K562 (cell line): ENCODE measurements at regions not wholly inside any gene's neighbourhood (a gene's known extent, or its start where the extent isn't known, plus 50 kb on each side); places are given as distances from the start of the nearest gene placed in this dataset.
A peak's percentile ranks its signal among the peaks of the same experiment; 100 is the strongest.

Experiments used
- ATAC-seq: fragments of 200-7000 bp; cut with Tn5 transposase; 3 replicates; pipeline ENCODE4 v1.9.1; 2020; ENCODE audit warnings: moderate library complexity
- BruUV-seq: library from RNA; stranded (reverse); fragments of 400-500 nt; replicated peaks from 2 replicates; lab custom pipeline; 2021; lab: Mats Ljungman, UMichigan
- CTCF ChIA-PET: fragments of 300-600 bp; formaldehyde crosslinking; extraction: SDS; loops from one replicate; lab custom pipeline; 2021; ENCODE audit warnings: low intra/inter-chr PET ratio; lab: Yijun Ruan, JAX
- POLR2A ChIA-PET: fragments of 300-600, 350-650 bp; sonication (Branson Sonifier 250); formaldehyde crosslinking; extraction: SDS; loops from one replicate; lab custom pipeline; 2021; ENCODE audit warnings: antibody characterized with exemption, inconsistent platforms; lab: Yijun Ruan, JAX
- DNase-seq, 4 experiments: peaks; one replicate each; pipeline versions ENCODE4 v3.0.0 to v3.0.0-alpha.2; 2011 to 2018; ENCODE audit warnings: low spot score in 3 of 4, mixed read lengths in 3 of 4; ENCODE audit errors: extremely low read depth in 1 of 4
- FAIRE-seq: peaks from 2 replicates; lab custom pipeline; 2011; peaks lifted over from hg19 to GRCh38; lab: Jason Lieb, UNC
- H2AFZ ChIP-seq: 2 replicates; pipeline ENCODE4 v1.6.0; 2011; ENCODE audit warnings: low read depth, low read length, control low read depth, inconsistent platforms
- H3K27ac ChIP-seq: fragments of 200-600 bp; 3 replicates; pipeline ENCODE4 v1.8.0; 2011; ENCODE audit warnings: low read depth, mild to moderate bottlenecking, control low read depth, inconsistent platforms, low read length, moderate library complexity, mixed read lengths; ENCODE audit errors: extremely low read depth
- H3K27me3 ChIP-seq, 2 experiments: fragments of 300-600 bp in 1 of 2; 2 replicates in 1 of 2; 3 replicates in 1 of 2; pipeline versions ENCODE4 v1.6.0 to v1.8.0; 2011; ENCODE audit warnings: inconsistent platforms in 2 of 2, low read length in 2 of 2, mild to moderate bottlenecking in 1 of 2, mixed read lengths in 1 of 2, moderate library complexity in 1 of 2; ENCODE audit not compliant: control insufficient read depth in 2 of 2, insufficient read depth in 2 of 2
- H3K36me3 ChIP-seq: fragments of 300-600 bp; 3 replicates; pipeline ENCODE4 v1.8.0; 2011; ENCODE audit warnings: mild to moderate bottlenecking, low read length, inconsistent platforms; ENCODE audit not compliant: control insufficient read depth, insufficient read depth
- H3K4me1 ChIP-seq, 2 experiments: fragments of 200-600 bp in 1 of 2; replicated peaks in 1 of 2; 2 replicates in 1 of 2; 3 replicates in 1 of 2; pipeline versions ENCODE4 v1.5.1 to v1.8.0; 2011; ENCODE audit warnings: inconsistent platforms in 2 of 2, low read length in 2 of 2, mild to moderate bottlenecking in 1 of 2, mixed read lengths in 1 of 2, moderate library complexity in 1 of 2; ENCODE audit not compliant: control insufficient read depth in 2 of 2, insufficient read depth in 2 of 2
- H3K4me2 ChIP-seq: 2 replicates; pipeline ENCODE4 v1.6.1; 2011; ENCODE audit warnings: low read length, control low read depth, inconsistent platforms, mixed read lengths; ENCODE audit not compliant: insufficient read depth
- H3K4me3 ChIP-seq: fragments of 200-600 bp; sonication (generic), shearing (Covaris generic); 2 replicates; pipeline ENCODE4 v1.5.1; 2016; ENCODE audit warnings: control low read depth, inconsistent platforms
- H3K79me2 ChIP-seq: fragments of 200-600 bp; 3 replicates; pipeline ENCODE4 v1.8.0; 2011; ENCODE audit warnings: low read length, inconsistent platforms; ENCODE audit not compliant: control insufficient read depth, insufficient read depth
- H3K9ac ChIP-seq, 2 experiments: 2 replicates each; pipeline versions ENCODE4 v1.6.0 to v1.6.1; 2011; ENCODE audit warnings: low read depth in 2 of 2, low read length in 2 of 2, control low read depth in 1 of 2, inconsistent platforms in 1 of 2, mild to moderate bottlenecking in 1 of 2, mixed read lengths in 1 of 2; ENCODE audit not compliant: insufficient read depth in 1 of 2
- H3K9me1 ChIP-seq: one replicate; pipeline ENCODE4 v1.6.0; 2011; ENCODE audit warnings: inconsistent platforms, mild to moderate bottlenecking, low read length, moderate library complexity; ENCODE audit not compliant: control insufficient read depth, insufficient read depth
- H3K9me3 ChIP-seq: replicated peaks from 2 replicates; pipeline ENCODE4 v1.5.1; 2011; ENCODE audit warnings: low read depth, low read length, inconsistent platforms; ENCODE audit not compliant: control insufficient read depth, insufficient read depth
- H4K20me1 ChIP-seq: replicated peaks from 2 replicates; pipeline ENCODE4 v1.6.1; 2011; ENCODE audit warnings: low read length, inconsistent platforms, mixed read lengths; ENCODE audit not compliant: control insufficient read depth, insufficient read depth
- BCOR ChIP-seq: fragments of 450-650 bp; IDR thresholded peaks from 2 replicates; pipeline ENCODE4 v1.6.1; 2016
- CREM ChIP-seq: IDR thresholded peaks from 2 replicates; pipeline ENCODE4 v1.6.1; 2014; ENCODE audit warnings: antibody characterized with exemption, low read depth
- DDX20 ChIP-seq: fragments of 450-650 bp; IDR thresholded peaks from 2 replicates; pipeline ENCODE4 v1.6.1; 2016; ENCODE audit warnings: missing genetic modification characterization, low read depth, mild to moderate bottlenecking, missing compliant biosample characterization, moderate library complexity
- ETV1 ChIP-seq: fragments of 450-650 bp; conservative IDR thresholded peaks from 2 replicates; pipeline ENCODE4 v1.6.1; 2016; ENCODE audit warnings: missing genetic modification characterization, control low read depth, low read depth, missing compliant biosample characterization
- GABPA ChIP-seq: fragments of 200-800 bp; sonication (Bioruptor generic); conservative IDR thresholded peaks from 2 replicates; pipeline ENCODE4 v1.6.1; 2016; ENCODE audit warnings: low read depth, missing genetic modification characterization, missing compliant biosample characterization
- U2AF2 ChIP-seq: fragments of 200-400 bp; formaldehyde crosslinking; optimal IDR thresholded peaks from 2 replicates; pipeline ENCODE3; 2017; ENCODE audit warnings: low read depth, mild to moderate bottlenecking, low read length
- ZFP36 ChIP-seq: fragments of 150-350 bp; IDR thresholded peaks from 2 replicates; pipeline ENCODE4 v1.6.1; 2018; ENCODE audit warnings: low read length, low read depth; ENCODE audit not compliant: partially characterized antibody
- ZNF436 ChIP-seq: fragments of 250-450, 450-650 bp; sonication (Bioruptor Pico); formaldehyde crosslinking; IDR thresholded peaks from 2 replicates; pipeline ENCODE4 v1.7.0; 2020; ENCODE audit warnings: mild to moderate bottlenecking
- WGBS: fragments of 100-300 bp; shearing (Covaris generic); methylation state at CpG from one replicate; pipeline ENCODE4 v1.1.6; 2016; ENCODE audit warnings: low coverage, mixed read lengths; ENCODE audit not compliant: insufficient coverage; ENCODE audit errors: missing lambda C conversion rate; 5-methylcytosine and 5-hydroxymethylcytosine counted together
- in situ Hi-C: fragments of 300-500 bp; cut with MboI; formaldehyde crosslinking; loops from 4 replicates; pipeline ENCODE4 v1.15.0; 2018; ENCODE audit warnings: inconsistent platforms, mixed read lengths
- intact Hi-C: fragments of 100-400 bp; cut with micrococcal nuclease; formaldehyde crosslinking; loops from 2 replicates; pipeline ENCODE4 v1.14.2; 2022
- TF ChIP-seq, protein P1 (sequence below): sonication (generic); formaldehyde crosslinking; IDR thresholded peaks from 2 replicates; pipeline ENCODE4 v1.8.0; 2022; ENCODE audit warnings: missing genetic modification reagents, mild to moderate bottlenecking, moderate library complexity, borderline replicate concordance
- TF ChIP-seq, protein P2 (sequence below), 2 experiments: fragments of 450-650 bp in 1 of 2; sonication (generic) in 1 of 2; formaldehyde crosslinking in 1 of 2; IDR thresholded peaks; 2 replicates each; pipeline versions ENCODE4 v1.7.1 to v1.9.0; 2016 to 2022; ENCODE audit warnings: inconsistent platforms in 1 of 2, mild to moderate bottlenecking in 1 of 2, missing genetic modification reagents in 1 of 2
- TF ChIP-seq, protein P3 (sequence below): fragments of 250-450 bp; sonication (Bioruptor Pico); IDR thresholded peaks from 2 replicates; pipeline ENCODE4 v1.8.0; 2022; ENCODE audit warnings: moderate library complexity, mild to moderate bottlenecking, inconsistent platforms

GRCh38 chr17:79160980-79161636, 86.5 kb downstream of the ENGASE start:
- H3K27ac ChIP-seq: no peak overlapping the region
- 2% methylated on average over 8 of the region's 14 CpGs for WGBS
- no peak overlapping the region for H2AFZ ChIP-seq
- POLR2A ChIA-PET: interaction anchor here (0.6 kb wide), 1 partner anchor 834 kb away, joined by 3 read pairs; no protein-coding TSS in a partner anchor
- in situ Hi-C loops (no loop called here), intact Hi-C loops (no loop called here)
- BruUV-seq: no TSS peak
- H3K4me3 ChIP-seq: no peak overlapping the region
- H4K20me1 ChIP-seq: peaks cover 10% of the 10 kb centered on the region
- no peaks in the 10 kb centered on the region for H3K4me1 ChIP-seq
- no peak overlapping the region for H3K9ac ChIP-seq
- H3K9me3 ChIP-seq: no peaks in the 10 kb centered on the region
- no peak overlapping the region for H3K4me2 ChIP-seq
- H3K79me2 ChIP-seq: no peaks in the 10 kb centered on the region
- FAIRE-seq: no peak
- DNase-seq: peak in 3 of 4 experiments; percentile 8 to 36 (median 28)
- no peaks in the 10 kb centered on the region for H3K9me1 ChIP-seq
- ATAC-seq: peak; percentile 50; the same call in 2 of the 3 replicates
- peaks cover 21 to 91% of the 10 kb centered on the region in 2 experiments for H3K27me3 ChIP-seq
- CTCF ChIA-PET: no interaction called here
- H3K36me3 ChIP-seq: no peaks in the 10 kb centered on the region
- TF ChIP-seq CREM (peak; percentile 23; the same call in 1 of the 2 replicates), BCOR (peak; percentile 18; the same call in 1 of the 2 replicates), ZNF436 (0 out of 2 replicates have a peak, but pooled peaks have one; percentile 58), U2AF2 (no peak), GABPA (peak; percentile 70), ETV1 (peak; percentile 63; the same call in 1 of the 2 replicates), ZFP36 (peak; percentile 93), DDX20 (no peak)
- TF ChIP-seq, protein P1, sequence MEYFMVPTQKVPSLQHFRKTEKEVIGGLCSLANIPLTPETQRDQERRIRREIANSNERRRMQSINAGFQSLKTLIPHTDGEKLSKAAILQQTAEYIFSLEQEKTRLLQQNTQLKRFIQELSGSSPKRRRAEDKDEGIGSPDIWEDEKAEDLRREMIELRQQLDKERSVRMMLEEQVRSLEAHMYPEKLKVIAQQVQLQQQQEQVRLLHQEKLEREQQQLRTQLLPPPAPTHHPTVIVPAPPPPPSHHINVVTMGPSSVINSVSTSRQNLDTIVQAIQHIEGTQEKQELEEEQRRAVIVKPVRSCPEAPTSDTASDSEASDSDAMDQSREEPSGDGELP: peak; percentile 44
- TF ChIP-seq, protein P2, sequence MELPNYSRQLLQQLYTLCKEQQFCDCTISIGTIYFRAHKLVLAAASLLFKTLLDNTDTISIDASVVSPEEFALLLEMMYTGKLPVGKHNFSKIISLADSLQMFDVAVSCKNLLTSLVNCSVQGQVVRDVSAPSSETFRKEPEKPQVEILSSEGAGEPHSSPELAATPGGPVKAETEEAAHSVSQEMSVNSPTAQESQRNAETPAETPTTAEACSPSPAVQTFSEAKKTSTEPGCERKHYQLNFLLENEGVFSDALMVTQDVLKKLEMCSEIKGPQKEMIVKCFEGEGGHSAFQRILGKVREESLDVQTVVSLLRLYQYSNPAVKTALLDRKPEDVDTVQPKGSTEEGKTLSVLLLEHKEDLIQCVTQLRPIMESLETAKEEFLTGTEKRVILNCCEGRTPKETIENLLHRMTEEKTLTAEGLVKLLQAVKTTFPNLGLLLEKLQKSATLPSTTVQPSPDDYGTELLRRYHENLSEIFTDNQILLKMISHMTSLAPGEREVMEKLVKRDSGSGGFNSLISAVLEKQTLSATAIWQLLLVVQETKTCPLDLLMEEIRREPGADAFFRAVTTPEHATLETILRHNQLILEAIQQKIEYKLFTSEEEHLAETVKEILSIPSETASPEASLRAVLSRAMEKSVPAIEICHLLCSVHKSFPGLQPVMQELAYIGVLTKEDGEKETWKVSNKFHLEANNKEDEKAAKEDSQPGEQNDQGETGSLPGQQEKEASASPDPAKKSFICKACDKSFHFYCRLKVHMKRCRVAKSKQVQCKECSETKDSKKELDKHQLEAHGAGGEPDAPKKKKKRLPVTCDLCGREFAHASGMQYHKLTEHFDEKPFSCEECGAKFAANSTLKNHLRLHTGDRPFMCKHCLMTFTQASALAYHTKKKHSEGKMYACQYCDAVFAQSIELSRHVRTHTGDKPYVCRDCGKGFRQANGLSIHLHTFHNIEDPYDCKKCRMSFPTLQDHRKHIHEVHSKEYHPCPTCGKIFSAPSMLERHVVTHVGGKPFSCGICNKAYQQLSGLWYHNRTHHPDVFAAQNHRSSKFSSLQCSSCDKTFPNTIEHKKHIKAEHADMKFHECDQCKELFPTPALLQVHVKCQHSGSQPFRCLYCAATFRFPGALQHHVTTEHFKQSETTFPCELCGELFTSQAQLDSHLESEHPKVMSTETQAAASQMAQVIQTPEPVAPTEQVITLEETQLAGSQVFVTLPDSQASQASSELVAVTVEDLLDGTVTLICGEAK (IDR thresholded peaks at IDR 0.05): 0 out of 2 replicates have a peak, but pooled peaks have one; percentile 36
- TF ChIP-seq, protein P2 (CRISPR knock-in tag; IDR thresholded peaks at IDR 0.05): no peak
- TF ChIP-seq, protein P3, sequence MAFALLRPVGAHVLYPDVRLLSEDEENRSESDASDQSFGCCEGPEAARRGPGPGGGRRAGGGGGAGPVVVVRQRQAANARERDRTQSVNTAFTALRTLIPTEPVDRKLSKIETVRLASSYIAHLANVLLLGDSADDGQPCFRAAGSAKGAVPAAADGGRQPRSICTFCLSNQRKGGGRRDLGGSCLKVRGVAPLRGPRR (CRISPR knock-in tag): no peak
